Stimulated activated CD8-positive, alpha-beta memory T cell treated with anti-CD3 and anti-CD28 coated beads, Interleukin-7, amount 100 ng/mL, for 4 hours (primary cell): ENCODE measurements at regions not wholly inside any gene's neighbourhood (a gene's known extent, or its start where the extent isn't known, plus 50 kb on each side); places are given as distances from the start of the nearest gene placed in this dataset.
"Not testable (repeated sequence)": the region's sequence is repeated elsewhere in the genome, so short reads cannot be mapped to it uniquely, and the experiment has no call there.

Source experiments
- DNase-seq, 2 donors: peaks; one replicate each; pipeline ENCODE4 v3.0.0-alpha.2; 2020; ENCODE audit warnings: low read depth in 2 of 2

DNA sequence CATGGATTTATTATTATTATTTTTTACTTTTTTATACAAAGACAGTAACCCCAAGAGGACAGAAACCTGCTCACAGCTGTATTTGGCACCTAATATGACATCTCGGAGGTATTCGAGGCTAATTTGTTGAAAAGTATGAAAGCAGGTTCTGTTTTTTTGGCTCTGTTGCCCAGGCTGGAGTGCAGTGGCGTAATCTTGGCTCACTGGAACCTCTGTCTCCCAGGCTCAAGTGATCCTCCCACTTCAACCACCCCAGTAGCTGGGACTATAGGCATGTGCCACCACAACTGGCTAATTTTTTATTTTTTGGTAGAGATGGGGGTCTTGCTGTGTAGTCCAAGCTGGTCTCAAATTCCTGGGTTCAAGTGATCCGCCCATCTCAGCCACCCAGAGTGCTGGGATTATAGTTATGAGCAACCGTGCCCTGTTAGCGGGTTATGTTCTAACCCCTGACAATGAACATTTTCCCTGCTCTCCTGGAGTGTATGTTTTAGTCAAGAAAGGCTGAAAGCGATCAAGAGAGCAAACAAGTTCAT lies 53.7 kb upstream of the ZNF217 start:
- DNase-seq = no peak

DNA sequence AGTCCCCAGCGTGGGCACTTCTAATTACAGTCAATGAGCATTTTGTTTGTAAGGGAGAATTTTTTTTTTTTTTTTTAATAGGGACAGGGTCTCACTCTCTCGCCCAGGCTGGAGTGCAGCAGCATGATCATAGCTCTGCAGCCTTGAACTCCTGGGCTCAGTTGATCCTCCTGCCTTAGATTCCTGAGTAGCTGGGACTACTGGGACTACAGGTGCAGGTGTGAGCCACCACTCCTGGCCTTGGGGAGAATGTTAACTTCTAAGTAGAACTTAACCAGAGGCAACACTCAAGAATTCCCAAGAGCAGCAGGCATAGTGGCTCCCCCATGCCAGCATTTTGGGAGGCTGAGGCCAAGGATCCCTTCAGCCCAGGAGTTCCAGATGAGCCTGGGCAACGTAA lies 52.9 kb upstream of the ZNF217 start:
- no peak for DNase-seq

DNA sequence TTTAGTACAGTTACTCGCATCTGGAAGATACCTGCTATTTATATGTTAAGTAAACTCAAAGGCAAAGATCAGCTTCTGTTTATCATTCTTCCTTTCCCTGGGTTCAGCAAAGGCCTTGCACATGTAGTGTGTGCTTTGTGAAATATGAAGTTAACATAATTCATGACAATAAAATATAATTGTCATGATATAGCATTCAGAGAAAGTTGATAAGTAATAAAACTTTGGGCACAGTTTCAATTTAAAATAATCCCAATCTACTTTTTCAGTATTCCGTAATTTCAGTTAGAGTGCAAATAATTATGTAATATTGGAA lies 51.9 kb upstream of the ZNF217 start:
- DNase-seq = no peak

DNA sequence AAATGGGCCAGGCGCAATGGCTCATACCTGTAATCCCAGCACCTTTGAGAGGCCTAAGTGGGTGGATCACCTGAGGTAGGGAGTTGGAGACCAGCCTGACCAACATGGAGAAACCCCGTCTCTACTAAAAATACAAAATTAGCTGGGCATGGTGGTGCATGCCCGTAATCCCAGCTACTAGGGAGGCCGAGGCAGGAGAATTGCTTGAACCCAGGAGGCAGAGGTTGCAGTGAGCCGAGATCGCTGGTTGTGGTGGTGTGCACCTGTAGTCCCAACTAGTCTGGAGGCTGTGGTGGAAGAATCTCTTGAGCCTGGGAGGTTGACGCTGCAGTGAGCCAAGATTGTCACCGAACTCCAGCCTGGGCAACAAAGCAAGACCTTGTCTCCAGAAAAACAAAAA lies 50.5 kb upstream of the ZNF217 start:
- DNase-seq = not testable (repeated sequence)
